ENCODE measurements at regions not wholly inside any gene's neighbourhood (a gene's known extent, or its start where the extent isn't known, plus 50 kb on each side); places are given as distances from the start of the nearest gene placed in this dataset.

- H3K9me3 ChIP-seq (replicated peaks; ENCODE audit: low read length), result no peaks in the 10 kb centered on the region
- peaks cover 44% of the 10 kb centered on the region for H3K27me3 ChIP-seq (ENCODE audit: control insufficient read depth, insufficient read depth, low read length)
- H3K4me1 ChIP-seq (ENCODE audit: control insufficient read depth, insufficient read depth, low read length), result no peaks in the 10 kb centered on the region
- no peak overlapping the region for H3K4me2 ChIP-seq (ENCODE audit: low read length)
- no peaks in the 10 kb centered on the region for H3K36me3 ChIP-seq (ENCODE audit: insufficient read depth, low read length)
- H3K9ac ChIP-seq (ENCODE audit: low read depth, low read length), result no peak overlapping the region
- H3K4me3 ChIP-seq (ENCODE audit: low read length), result no peak overlapping the region
Observed at GRCh38 chr14:65819569-65819968, 407.0 kb downstream of the FUT8 start.

- H3K27me3 ChIP-seq (ENCODE audit: control insufficient read depth, insufficient read depth, low read length), result peaks cover 47% of the 10 kb centered on the region
- H3K4me2 ChIP-seq (ENCODE audit: low read length), result no peak overlapping the region
- H3K4me3 ChIP-seq (ENCODE audit: low read length), result no peak overlapping the region
- no peak overlapping the region for H3K9ac ChIP-seq (ENCODE audit: low read depth, low read length)
- H3K9me3 ChIP-seq (replicated peaks; ENCODE audit: low read length), result no peaks in the 10 kb centered on the region
- no peaks in the 10 kb centered on the region for H3K36me3 ChIP-seq (ENCODE audit: insufficient read depth, low read length)
- no peaks in the 10 kb centered on the region for H3K4me1 ChIP-seq (ENCODE audit: control insufficient read depth, insufficient read depth, low read length)
Observed at GRCh38 chr14:65821224-65821753, 408.8 kb downstream of the FUT8 start.

- Histone ChIP-seq H3K9me3 (replicated peaks; ENCODE audit: low read length) (no peaks in the 10 kb centered on the region), H3K27me3 (ENCODE audit: control insufficient read depth, insufficient read depth, low read length) (peaks cover 76% of the 10 kb centered on the region), H3K4me2 (ENCODE audit: low read length) (no peak overlapping the region), H3K4me3 (ENCODE audit: low read length) (no peak overlapping the region), H3K4me1 (ENCODE audit: control insufficient read depth, insufficient read depth, low read length) (no peaks in the 10 kb centered on the region), H3K9ac (ENCODE audit: low read depth, low read length) (no peak overlapping the region), H3K36me3 (ENCODE audit: insufficient read depth, low read length) (no peaks in the 10 kb centered on the region)
Observed at GRCh38 chr14:65824285-65824977, 411.9 kb downstream of the FUT8 start.

- Histone ChIP-seq H3K4me2 (ENCODE audit: low read length) (no peak overlapping the region), H3K36me3 (ENCODE audit: insufficient read depth, low read length) (no peaks in the 10 kb centered on the region), H3K4me3 (ENCODE audit: low read length) (no peak overlapping the region), H3K9ac (ENCODE audit: low read depth, low read length) (no peak overlapping the region), H3K27me3 (ENCODE audit: control insufficient read depth, insufficient read depth, low read length) (peaks cover 75% of the 10 kb centered on the region), H3K9me3 (replicated peaks; ENCODE audit: low read length) (no peaks in the 10 kb centered on the region), H3K4me1 (ENCODE audit: control insufficient read depth, insufficient read depth, low read length) (no peaks in the 10 kb centered on the region)
Observed at GRCh38 chr14:65824978-65825299, 412.4 kb downstream of the FUT8 start.

- no peak overlapping the region for H3K4me3 ChIP-seq (ENCODE audit: low read length)
- H3K27me3 ChIP-seq (ENCODE audit: control insufficient read depth, insufficient read depth, low read length), result peaks cover 60% of the 10 kb centered on the region
- no peaks in the 10 kb centered on the region for H3K9me3 ChIP-seq (replicated peaks; ENCODE audit: low read length)
- H3K9ac ChIP-seq (ENCODE audit: low read depth, low read length), result no peak overlapping the region
- no peaks in the 10 kb centered on the region for H3K36me3 ChIP-seq (ENCODE audit: insufficient read depth, low read length)
- no peak overlapping the region for H3K4me2 ChIP-seq (ENCODE audit: low read length)
- no peaks in the 10 kb centered on the region for H3K4me1 ChIP-seq (ENCODE audit: control insufficient read depth, insufficient read depth, low read length)
Observed at GRCh38 chr14:65826946-65827345, 414.4 kb downstream of the FUT8 start.

GRCh38 chr14:65827520-65827919 is 415.0 kb downstream of the FUT8 start:
- Histone ChIP-seq H3K4me2 (ENCODE audit: low read length) (no peak overlapping the region), H3K36me3 (ENCODE audit: insufficient read depth, low read length) (no peaks in the 10 kb centered on the region), H3K9me3 (replicated peaks; ENCODE audit: low read length) (no peaks in the 10 kb centered on the region), H3K4me3 (ENCODE audit: low read length) (no peak overlapping the region), H3K4me1 (ENCODE audit: control insufficient read depth, insufficient read depth, low read length) (no peaks in the 10 kb centered on the region), H3K27me3 (ENCODE audit: control insufficient read depth, insufficient read depth, low read length) (peaks cover 55% of the 10 kb centered on the region), H3K9ac (ENCODE audit: low read depth, low read length) (no peak overlapping the region)

- H3K36me3 ChIP-seq (ENCODE audit: insufficient read depth, low read length), result no peaks in the 10 kb centered on the region
- H3K4me3 ChIP-seq (ENCODE audit: low read length), result no peak overlapping the region
- peaks cover 49% of the 10 kb centered on the region for H3K27me3 ChIP-seq (ENCODE audit: control insufficient read depth, insufficient read depth, low read length)
- H3K9ac ChIP-seq (ENCODE audit: low read depth, low read length), result no peak overlapping the region
- no peaks in the 10 kb centered on the region for H3K9me3 ChIP-seq (replicated peaks; ENCODE audit: low read length)
- H3K4me2 ChIP-seq (ENCODE audit: low read length), result no peak overlapping the region
- H3K4me1 ChIP-seq (ENCODE audit: control insufficient read depth, insufficient read depth, low read length), result no peaks in the 10 kb centered on the region
Observed at GRCh38 chr14:65828396-65828795, 415.9 kb downstream of the FUT8 start.

- Histone ChIP-seq H3K4me3 (ENCODE audit: low read length) (no peak overlapping the region), H3K9ac (ENCODE audit: low read depth, low read length) (no peak overlapping the region), H3K4me2 (ENCODE audit: low read length) (no peak overlapping the region), H3K27me3 (ENCODE audit: control insufficient read depth, insufficient read depth, low read length) (peaks cover 28% of the 10 kb centered on the region), H3K9me3 (replicated peaks; ENCODE audit: low read length) (no peaks in the 10 kb centered on the region), H3K4me1 (ENCODE audit: control insufficient read depth, insufficient read depth, low read length) (no peaks in the 10 kb centered on the region), H3K36me3 (ENCODE audit: insufficient read depth, low read length) (no peaks in the 10 kb centered on the region)
Observed at GRCh38 chr14:65832431-65833266, 420.1 kb downstream of the FUT8 start.

GRCh38 chr14:65833267-65833880 is 420.8 kb downstream of the FUT8 start:
- Histone ChIP-seq H3K4me3 (ENCODE audit: low read length) (no peak overlapping the region), H3K4me1 (ENCODE audit: control insufficient read depth, insufficient read depth, low read length) (no peaks in the 10 kb centered on the region), H3K27me3 (ENCODE audit: control insufficient read depth, insufficient read depth, low read length) (peaks cover 20% of the 10 kb centered on the region), H3K9ac (ENCODE audit: low read depth, low read length) (no peak overlapping the region), H3K36me3 (ENCODE audit: insufficient read depth, low read length) (no peaks in the 10 kb centered on the region), H3K9me3 (replicated peaks; ENCODE audit: low read length) (no peaks in the 10 kb centered on the region), H3K4me2 (ENCODE audit: low read length) (no peak overlapping the region)

GRCh38 chr14:65834051-65834450 is 421.5 kb downstream of the FUT8 start:
- Histone ChIP-seq H3K9ac (ENCODE audit: low read depth, low read length) (no peak overlapping the region), H3K36me3 (ENCODE audit: insufficient read depth, low read length) (no peaks in the 10 kb centered on the region), H3K4me1 (ENCODE audit: control insufficient read depth, insufficient read depth, low read length) (no peaks in the 10 kb centered on the region), H3K27me3 (ENCODE audit: control insufficient read depth, insufficient read depth, low read length) (peaks cover 14% of the 10 kb centered on the region), H3K4me2 (ENCODE audit: low read length) (no peak overlapping the region), H3K9me3 (replicated peaks; ENCODE audit: low read length) (no peaks in the 10 kb centered on the region), H3K4me3 (ENCODE audit: low read length) (no peak overlapping the region)

GRCh38 chr14:65834812-65835211 is 422.3 kb downstream of the FUT8 start:
- H3K4me2 ChIP-seq (ENCODE audit: low read length), result no peak overlapping the region
- no peak overlapping the region for H3K9ac ChIP-seq (ENCODE audit: low read depth, low read length)
- H3K9me3 ChIP-seq (replicated peaks; ENCODE audit: low read length), result no peaks in the 10 kb centered on the region
- H3K27me3 ChIP-seq (ENCODE audit: control insufficient read depth, insufficient read depth, low read length), result peaks cover 7% of the 10 kb centered on the region
- no peak overlapping the region for H3K4me3 ChIP-seq (ENCODE audit: low read length)
- no peaks in the 10 kb centered on the region for H3K36me3 ChIP-seq (ENCODE audit: insufficient read depth, low read length)
- no peaks in the 10 kb centered on the region for H3K4me1 ChIP-seq (ENCODE audit: control insufficient read depth, insufficient read depth, low read length)
